NCI-H446 treated with DMSO at 0.1 percent for 48 hours (cell line): ENCODE measurements at regions not wholly inside any gene's neighbourhood (a gene's known extent, or its start where the extent isn't known, plus 50 kb on each side); places are given as distances from the start of the nearest gene placed in this dataset.
"Not testable (repeated sequence)": the region's sequence is repeated elsewhere in the genome, so short reads cannot be mapped to it uniquely, and the experiment has no call there.

Source experiments
- DNase-seq: peaks from one replicate; lab custom pipeline; 2025; lab: John Stamatoyannopoulos, UW

DNA sequence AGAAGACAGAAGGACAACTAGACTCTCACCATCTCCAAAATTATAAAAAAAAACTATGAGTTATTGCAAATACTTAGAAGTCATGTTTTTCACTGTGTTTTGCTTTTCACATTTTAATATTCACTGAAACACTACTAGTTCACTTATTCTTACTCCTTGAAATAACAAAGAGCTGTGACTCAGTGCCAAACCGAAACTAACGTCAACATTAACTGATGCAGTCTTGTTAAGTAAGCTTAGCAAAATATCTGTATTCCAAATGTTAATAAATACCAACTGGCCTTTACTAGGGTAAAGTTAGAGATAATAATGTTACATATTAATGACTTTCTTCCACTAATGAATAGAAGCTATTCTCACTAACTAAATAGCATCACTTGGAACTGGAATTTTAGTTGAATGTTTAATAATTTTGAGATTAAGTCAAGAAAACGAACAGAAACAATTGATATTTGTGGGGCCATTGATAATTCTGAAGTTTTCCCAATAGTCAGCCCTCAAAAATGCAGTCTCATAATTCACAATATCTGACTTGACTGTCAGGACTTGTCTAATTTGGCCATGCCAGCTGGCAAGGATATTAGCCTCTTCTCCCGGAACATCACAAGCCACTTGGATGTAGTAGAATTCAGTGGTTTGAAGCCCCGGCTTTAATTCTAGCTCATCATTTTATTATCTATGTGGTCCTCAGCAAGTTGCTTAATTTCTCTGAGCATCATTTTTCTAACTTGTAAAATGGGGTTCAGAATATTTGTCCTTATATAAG is 230.1 kb upstream of the DDI1 start:
- peak; percentile 74 for DNase-seq

DNA sequence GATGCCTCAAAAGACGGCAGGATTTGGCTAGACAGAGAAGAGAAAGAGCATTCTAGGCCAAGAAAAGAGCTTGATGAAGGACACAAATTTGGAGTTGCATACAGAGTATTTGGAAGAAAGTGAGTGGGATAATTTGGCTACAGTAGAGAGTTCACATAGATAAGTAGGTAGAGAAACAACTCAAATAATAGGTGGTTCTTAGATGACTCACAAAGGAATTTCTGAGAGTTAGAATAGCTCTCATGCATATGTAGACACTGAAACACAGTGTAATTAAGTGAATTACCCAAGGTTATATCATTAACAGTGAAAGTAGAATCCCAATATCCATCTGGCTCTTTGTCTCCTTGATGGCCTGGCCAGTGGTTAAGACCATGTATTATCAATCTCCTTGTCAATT is 228.6 kb upstream of the DDI1 start:
- DNase-seq, result peak; percentile 64

DNA sequence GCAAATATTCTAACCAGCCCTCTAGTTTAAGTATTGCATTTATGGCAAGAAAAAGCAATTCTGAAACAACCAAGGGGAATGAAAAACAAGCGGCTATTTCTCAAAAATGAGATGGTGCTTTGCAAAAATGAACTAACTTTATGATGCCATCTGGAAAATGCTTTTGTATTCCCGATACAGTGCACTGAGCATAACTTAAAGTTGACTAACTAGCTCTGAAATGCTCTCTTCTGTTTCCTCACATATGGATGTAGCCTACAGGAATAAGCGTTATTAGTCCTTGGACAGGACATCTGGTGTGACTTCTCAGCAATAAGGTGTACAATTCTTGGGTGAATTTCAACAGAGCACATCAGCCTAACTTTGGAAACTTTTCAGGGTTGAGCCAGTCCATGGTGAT is 228.2 kb upstream of the DDI1 start:
- DNase-seq, result peak; percentile 50

DNA sequence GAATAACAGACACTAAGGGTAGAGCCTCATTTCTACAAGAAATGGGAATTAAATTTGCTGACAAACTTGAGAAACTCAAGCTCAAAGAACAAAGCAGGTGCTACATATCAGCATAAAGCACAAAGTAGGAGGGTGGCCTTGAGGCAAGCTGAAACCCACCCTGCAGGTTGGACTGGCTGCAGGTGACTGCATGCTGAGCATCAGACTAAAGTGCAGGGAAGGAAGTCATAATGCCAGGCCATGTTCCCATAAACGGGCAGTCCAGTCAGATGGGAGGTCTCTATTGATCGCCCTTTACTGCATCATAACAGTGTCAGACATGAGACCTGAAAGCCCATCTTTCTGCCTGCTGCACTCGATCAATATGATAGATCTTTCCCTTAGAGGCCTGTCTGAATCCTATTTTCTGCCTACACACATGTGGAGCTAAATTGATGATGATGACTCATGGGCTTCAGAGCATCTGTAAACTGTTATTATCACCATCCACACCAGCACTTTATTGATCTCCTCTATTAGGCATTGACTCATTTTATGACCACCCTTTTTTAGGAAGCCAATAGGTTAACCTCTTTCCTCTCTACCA is 224.5 kb upstream of the DDI1 start:
- no peak for DNase-seq

DNA sequence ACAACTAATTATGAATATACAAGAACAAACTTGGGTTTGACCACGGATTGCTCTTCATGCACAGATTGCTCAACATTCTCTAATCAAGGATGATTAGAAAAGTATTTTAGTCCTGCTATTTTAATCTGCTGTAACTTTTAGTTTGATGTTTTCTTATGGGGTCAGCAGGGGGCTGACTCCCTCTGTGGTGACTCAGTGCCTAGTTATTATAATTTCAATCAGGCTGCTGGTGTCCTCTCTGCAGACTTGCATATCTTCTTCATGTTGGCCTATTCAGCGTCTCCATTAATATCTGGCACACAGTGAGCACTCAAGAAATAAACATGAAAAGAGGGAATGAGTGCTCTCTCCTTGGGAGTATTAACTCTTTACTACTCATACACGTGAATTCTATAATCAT is 223.8 kb upstream of the DDI1 start:
- no peak for DNase-seq

DNA sequence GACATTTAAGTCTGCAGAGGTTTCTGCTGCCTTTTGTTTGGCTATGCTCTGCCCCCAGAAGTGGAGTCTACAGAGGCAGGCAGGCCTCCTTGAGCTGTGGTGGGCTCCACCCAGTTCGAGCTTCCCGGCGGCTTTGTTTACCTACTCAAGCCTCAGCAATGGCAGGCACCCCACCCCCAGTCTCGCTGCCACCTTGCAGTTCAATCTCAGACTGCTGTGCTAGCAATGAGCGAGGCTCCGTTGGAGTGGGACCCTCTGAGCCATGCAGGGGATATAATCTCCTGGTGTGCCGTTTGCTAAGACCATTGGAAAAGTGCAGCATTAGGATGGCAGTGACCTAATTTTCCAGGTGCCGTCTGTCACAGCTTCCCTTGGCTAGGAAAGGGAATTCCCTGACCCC is 216.1 kb upstream of the DDI1 start:
- not testable (repeated sequence) for DNase-seq

DNA sequence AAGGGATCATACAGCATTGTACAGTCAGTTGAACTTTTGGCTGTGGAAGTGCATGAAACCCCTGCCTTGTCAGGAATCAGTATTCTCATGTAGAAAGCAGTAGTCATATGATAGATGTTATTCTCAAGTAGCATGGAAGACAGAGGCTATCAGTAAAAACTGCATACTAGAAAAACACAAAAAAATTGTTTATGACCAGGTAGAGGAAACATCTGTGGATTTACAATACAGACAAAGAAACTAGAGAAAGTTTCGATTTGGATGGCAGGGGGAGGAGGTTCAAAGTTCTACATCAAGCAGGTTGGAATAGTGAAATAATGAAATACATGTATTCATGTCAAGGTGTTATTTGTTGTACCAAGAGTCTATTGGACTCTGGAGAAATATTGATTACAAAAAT is 212.3 kb upstream of the DDI1 start:
- DNase-seq, result no peak

DNA sequence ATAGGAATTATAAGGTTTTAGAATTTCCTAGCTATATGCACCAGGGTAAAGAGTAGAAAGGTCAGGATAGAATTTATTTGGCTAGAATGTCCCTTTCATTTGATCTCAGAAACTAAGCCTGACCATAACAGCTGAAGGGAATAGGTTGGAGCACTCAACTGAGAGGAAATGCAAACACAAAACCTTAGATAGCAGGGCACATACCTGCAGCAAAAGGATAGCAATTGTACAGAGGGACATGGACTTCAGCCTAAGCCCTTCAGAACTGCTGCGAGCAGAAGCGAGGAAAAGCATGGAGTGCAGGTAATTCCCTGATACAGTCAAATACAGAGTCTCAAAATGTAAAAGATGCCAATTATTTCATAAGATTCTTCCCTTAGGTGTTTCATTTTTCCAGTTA is 211.0 kb upstream of the DDI1 start:
- DNase-seq, result no peak

DNA sequence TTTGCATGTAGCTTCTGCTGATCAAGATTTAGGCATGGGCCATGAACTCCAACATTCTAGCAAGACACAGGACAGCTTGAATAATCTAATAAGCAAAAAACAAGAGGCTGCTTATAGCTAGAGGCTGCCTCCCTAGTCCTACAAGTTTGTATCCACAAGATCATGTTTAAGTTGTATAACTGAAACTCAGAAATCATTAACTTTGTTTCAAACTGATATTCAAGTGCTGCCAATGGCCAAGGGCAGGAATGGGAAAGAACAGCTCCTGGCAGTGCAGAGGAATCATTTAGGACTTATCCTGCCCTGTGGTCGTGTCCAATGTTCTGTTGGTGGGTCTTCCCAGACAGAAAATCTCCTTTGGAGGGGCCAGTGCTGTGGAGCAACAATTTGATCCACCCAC is 209.6 kb upstream of the DDI1 start:
- DNase-seq, result no peak

DNA sequence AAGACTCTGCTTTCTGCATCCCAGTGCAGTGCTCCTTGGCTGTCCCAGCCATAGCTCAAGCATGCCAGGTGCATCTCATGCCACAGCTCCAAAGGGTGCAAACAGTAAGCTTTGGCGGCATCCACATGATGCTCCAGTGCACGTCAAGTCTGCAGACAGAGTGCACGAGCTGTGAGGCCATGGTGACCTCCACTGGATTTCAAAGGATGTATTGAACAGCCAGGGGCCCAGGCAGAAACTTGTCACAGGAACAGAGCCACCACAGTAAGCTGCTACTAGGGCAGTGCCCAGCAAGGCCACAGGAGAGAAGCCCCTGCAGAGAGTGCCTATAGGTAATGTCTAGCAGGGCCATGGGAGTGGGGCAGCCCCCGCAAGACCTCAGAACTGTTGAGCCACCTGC is 206.8 kb upstream of the DDI1 start:
- no peak for DNase-seq

DNA sequence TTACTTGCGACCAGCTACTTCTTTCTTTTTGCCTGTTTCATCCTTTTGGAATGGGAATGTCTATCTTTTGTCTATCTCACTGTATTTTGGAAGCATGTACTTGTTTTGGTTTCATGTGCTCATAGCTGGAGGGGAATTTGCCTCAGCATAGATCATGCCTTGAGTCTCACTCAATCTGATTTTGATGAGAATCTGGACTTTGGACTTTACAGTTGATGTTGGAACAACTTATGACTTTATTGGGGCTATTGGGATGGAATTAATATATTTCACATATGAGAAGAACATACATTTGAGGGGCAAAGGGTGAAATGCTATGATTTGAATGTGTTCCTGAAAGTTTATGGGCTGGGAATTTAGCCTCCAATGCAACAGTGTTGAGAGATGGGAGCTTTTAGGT is 206.2 kb upstream of the DDI1 start:
- no peak for DNase-seq

DNA sequence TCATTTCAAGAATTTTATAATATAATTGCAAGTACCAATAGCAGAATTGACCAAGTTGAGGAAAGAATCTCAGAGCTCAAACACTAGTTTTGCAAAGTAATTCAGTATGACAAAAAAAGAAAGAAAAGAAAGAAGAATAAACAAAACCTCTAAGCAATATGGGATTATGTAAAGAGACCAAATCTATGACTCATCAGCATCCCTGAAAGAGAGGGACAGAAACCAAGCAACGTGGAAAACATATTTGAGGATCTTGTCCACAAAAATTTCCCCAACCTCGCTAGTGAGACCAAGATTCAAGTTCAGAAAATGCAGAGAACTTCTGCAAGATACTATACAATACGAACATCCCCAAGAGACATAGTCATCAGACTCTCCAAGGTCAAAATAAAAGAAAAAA is 203.7 kb upstream of the DDI1 start:
- no peak for DNase-seq

DNA sequence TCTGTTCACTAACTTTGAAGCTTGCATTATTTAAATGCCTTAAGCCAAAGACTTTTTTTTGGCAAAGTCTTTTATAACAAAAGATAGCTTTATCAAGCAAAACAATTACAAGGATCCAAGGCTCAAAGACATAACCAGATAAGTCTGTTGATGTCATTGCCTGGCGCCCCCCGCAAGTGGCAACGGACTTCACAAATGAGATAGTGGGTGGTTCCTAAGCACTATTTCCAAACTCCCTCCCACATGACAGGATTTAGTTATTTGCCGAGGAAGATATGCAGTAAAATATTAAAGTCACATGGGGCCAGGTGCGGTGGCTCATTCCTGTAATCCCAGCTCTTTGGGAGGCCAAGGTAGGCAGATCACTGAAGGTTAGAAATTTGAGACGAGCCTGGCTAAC is 194.2 kb upstream of the DDI1 start:
- no peak for DNase-seq

DNA sequence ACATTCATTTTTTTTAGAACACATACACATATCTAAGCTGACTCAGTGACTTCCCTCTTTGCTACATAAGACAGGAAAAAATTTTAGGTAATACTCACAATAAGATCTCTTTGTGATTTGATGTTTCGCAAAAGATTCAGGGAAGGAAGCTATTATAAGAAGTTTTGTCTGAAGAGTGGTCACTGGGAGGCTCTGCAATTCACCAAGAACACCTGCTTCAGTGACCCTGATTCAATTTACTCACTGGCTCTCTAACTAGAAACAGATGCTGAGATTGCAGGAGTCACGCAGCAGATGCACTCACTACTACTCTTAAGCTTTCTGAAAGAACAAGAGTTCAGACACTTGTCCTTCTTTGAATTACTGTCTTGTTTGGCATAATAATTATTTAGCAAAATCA is 193.6 kb upstream of the DDI1 start:
- DNase-seq, result peak; percentile 24

DNA sequence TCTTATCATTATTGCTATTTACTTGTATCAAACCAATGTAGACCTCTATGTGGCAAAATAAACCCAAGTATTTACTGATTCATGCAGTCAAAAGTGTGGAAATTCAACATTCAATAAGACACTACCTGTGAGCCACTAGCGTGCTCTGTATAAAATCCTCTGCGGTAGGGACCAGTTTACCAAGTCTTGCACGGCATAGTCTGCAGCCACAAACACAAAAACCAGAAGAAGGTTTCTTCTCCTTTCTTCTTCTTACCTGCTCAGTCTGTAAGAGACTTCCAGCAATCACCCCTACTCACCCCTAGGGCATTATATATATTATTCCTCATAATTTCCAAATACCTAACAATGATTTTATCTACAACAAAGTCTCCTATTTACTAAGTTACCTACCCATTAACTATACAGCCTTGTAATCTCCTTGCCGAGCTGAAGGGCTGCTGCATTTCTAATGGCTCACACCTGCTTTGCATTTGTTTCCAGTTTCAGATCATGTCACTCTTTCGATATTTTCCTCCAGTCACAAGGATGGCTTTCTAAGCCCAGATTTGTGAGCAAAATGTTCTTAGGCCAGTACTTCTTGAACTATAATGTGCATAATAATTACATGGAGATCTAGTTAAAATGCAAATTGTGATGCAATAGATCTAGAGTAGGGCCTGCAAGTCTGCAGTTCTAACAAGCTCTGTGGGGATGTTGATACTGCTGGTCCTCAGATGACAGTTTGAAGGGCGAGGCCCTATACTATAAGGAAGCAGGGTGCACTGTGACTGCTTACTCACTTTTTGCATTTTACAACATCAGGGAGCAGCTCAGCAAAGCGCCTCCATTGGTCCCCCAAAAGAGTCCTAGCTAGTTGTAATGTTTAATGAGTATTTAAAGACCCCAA is 191.9 kb upstream of the DDI1 start:
- no peak for DNase-seq

DNA sequence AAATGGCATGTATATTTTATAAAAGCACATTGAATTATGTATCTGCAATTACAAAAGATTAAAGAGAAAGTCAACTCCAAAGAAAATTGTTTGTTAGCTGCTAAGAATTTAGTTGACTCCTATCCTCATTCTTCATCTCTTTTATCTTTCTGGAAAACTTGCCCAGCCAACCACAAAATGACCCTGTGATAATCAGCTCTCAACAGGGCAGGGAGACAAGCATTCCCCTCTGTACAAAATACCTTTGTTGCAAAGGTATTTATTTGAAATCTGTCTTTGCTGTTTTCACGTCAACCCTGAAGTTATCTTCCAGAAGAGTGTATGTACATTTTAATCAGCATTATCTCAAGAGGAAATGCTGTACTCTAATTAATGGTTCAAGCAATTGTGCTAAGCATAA is 191.1 kb upstream of the DDI1 start:
- DNase-seq, result no peak

DNA sequence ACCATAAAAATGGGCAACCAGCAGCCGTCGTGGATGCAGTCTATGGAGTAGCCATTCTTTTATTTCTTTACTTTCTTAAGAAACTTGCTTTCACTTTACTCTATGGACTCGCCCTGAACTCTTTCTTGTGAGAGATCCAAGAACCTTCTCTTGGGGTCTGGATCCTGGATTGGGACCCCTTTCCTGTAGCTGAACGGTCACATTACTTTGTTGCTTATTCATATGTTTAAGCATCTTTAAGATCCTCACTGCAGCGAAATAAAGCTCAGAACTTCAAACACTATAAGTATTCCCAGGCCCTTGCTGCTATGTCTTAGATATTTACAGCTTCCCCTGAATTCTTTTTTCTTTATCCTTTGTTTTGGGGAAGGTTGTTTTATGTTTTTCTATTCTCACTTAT is 187.8 kb upstream of the DDI1 start:
- no peak for DNase-seq

DNA sequence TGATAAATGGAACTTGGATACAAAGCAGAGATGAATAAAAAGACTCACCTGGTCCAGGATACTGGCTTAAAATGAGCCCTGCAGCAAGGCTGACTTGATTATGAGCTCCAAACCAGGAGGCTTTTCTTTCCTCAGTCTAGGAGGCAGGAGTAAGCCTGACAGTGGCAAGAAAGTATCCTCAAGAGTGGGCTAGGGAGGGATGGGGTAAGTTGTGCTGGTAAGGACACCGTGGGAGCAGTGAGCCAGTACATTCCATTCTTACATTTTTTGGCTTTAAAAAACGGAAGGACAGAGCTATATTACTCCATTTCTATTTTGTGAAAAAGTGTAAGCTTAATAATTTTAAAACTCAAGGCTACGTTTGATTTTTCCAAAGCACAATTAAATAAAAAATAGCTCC is 187.1 kb upstream of the DDI1 start:
- DNase-seq, result no peak

DNA sequence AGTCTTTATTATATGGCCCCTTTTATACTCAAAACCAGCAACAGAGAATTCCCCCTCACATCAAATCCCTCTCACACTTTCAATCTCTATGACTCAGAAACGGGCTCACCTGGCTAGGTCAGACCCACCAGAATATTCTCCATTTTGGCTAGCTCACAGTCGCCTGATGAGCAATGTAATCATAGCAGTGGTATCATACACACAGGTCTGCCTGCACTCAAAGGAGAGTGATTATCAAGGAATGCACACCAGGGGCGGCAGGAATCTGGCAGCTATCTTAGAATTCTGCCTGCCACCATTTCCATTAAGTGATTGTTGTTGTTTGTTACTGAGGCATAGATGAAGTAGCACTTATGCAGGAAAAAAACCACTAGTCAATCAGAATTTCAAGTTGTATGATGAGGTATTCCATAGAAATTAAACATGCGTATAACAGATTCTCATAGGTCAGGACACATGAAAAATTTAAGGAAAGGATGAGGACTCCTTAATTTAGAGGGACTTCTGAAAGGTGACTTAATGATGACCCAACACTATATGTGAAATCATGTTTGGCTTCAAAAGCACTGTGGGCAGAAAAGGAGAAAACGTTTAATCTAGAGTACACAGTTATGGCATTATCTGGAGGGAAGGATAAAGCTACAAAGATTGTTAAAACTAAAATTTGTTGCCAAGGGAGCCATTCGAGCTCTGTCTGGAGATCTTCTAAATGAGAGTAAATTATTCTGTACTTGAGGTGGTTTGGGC is 185.8 kb upstream of the DDI1 start:
- DNase-seq, result no peak

DNA sequence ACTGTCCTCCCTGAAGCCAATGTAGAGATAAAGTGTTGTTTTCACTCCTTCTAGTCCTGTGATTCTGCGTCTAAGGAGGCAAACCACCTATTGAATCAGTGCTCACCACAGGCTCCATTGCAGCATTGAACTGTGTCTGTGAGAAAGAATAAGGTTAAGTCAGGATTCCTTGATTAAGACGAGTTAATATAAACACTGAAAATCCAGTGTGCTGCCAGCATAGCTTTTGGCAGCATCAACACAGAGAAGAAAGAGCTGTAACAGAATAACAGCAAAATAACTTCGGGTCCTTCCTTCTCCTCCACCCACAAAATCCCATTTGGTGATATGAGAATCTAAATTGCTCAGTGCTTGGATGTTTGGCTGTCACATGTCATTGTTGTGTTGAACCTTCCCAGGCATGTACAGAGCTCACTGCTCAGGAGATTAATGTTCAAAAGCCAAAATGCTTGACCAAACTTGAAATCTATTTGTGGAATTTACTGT is 185.2 kb upstream of the DDI1 start:
- no peak for DNase-seq
